Kidney (tissue), 13 donors: ENCODE measurements at regions not wholly inside any gene's neighbourhood (a gene's known extent, or its start where the extent isn't known, plus 50 kb on each side); places are given as distances from the start of the nearest gene placed in this dataset.

Experiments used
- DNase-seq, 5 donors: peaks; one replicate each; pipeline ENCODE4 v3.0.0-alpha.2; 2013 to 2020
- FAIRE-seq: peaks from 2 replicates; lab custom pipeline; 2012; peaks lifted over from hg19 to GRCh38; lab: Jason Lieb, UNC
- H3K27ac ChIP-seq, 2 donors: one replicate each; pipeline ENCODE4 v1.7.0; 2013; ENCODE audit warnings: low read depth in 2 of 2, low read length in 2 of 2, inconsistent platforms in 1 of 2
- H3K27me3 ChIP-seq: one replicate; pipeline ENCODE4 v1.7.1; 2013; ENCODE audit warnings: low read length, inconsistent platforms; ENCODE audit not compliant: control insufficient read depth, insufficient read depth
- H3K36me3 ChIP-seq, 3 donors: one replicate each; pipeline versions ENCODE4 v1.7.0 to v1.7.1; 2013; ENCODE audit warnings: low read length in 3 of 3, control low read depth in 1 of 3, inconsistent platforms in 1 of 3; ENCODE audit not compliant: insufficient read depth in 3 of 3, control insufficient read depth in 2 of 3
- H3K4me1 ChIP-seq, 3 donors: one replicate each; pipeline versions ENCODE4 v1.7.0 to v1.7.1; 2013; ENCODE audit warnings: low read length in 3 of 3, inconsistent platforms in 1 of 3, low read depth in 1 of 3; ENCODE audit not compliant: control insufficient read depth in 2 of 3, insufficient read depth in 2 of 3
- H3K4me3 ChIP-seq, 3 donors: one replicate each; pipeline versions ENCODE4 v1.7.0 to v1.8.1; 2013; ENCODE audit warnings: low read length in 3 of 3, control low read depth in 1 of 3, inconsistent platforms in 1 of 3
- H3K9ac ChIP-seq, 3 donors: one replicate each; pipeline versions ENCODE4 v1.7.0 to v1.7.1; 2013; ENCODE audit warnings: low read length in 3 of 3, control low read depth in 1 of 3, inconsistent platforms in 1 of 3
- H3K9me3 ChIP-seq, 3 donors: one replicate each; pipeline versions ENCODE4 v1.7.0 to v1.7.1; 2013; ENCODE audit warnings: low read length in 3 of 3, control low read depth in 1 of 3, inconsistent platforms in 1 of 3; ENCODE audit not compliant: control insufficient read depth in 2 of 3, insufficient read depth in 1 of 3
- CTCF ChIP-seq: IDR thresholded peaks from 3 replicates; pipeline ENCODE4 v1.5.1; 2012; ENCODE audit warnings: mild to moderate bottlenecking, moderate library complexity, borderline replicate concordance; ENCODE audit not compliant: insufficient read depth; ENCODE audit errors: extremely low read depth
- intact Hi-C: fragments of 100-400 bp; cut with DNase I; formaldehyde crosslinking; loops from one replicate; pipeline ENCODE4 v1.11.1; 2022
- donor health status: control.
- donor health status: control.
- donor health status: control.
- donor health status: control.
- donor health status: control.
- donor health status: DM: yes; HTN: yes; CAD: no.
- donor health status: Normal renal cell carcinoma (clear cell type).

DNA sequence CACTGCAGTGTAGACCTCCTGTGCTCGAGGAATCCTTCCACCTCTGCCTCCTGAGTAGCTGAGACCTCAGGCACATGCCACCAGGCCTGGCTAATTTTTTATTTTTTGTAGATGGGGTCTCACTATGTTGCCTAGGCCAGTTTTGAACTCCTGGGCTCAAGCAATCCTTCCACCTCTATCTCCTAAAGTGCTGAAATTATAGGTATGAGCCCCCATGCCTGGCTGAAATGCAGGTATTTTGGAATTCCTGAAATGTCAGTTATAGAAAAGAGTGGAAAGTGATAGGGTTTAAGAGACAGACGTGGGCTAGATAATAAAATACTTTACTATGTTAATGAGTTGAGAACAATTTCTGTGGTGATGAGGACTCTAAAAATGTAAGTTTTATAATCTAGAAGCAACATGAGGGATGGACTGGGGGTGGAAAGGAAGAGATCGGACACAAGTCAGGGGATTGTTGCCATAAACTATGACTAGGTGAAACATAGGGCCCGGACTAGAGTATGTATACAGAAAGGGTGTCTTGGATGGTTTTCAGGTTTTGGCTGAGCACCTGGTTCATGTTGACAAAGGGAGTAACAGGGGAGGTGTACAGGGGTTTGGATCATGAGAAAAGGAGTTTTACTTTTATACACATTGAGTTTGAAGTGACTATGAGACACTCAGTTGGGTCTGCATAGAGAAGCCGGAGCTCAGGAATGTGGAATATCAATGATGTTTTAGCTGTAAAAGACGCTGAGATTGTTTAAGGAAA is 165.6 kb upstream of the STARD13 start:
- intact Hi-C loops = no loop called here
- Histone ChIP-seq H3K4me3 (no peak overlapping the region), H3K4me1 (no peaks in the 10 kb centered on the region), H3K9me3 (no peaks in the 10 kb centered on the region), H3K27me3 (no peaks in the 10 kb centered on the region), H3K27ac (no peak overlapping the region), H3K9ac (no peak overlapping the region), H3K36me3 (no peaks in the 10 kb centered on the region)
- no peak for TF ChIP-seq CTCF
- DNase-seq (no peak), FAIRE-seq (no peak)

- no peak for TF ChIP-seq CTCF
- no peaks in the 10 kb centered on the region for H3K27me3 ChIP-seq
- H3K4me3 ChIP-seq = no peak overlapping the region
- H3K9ac ChIP-seq = no peak overlapping the region
- H3K4me1 ChIP-seq = no peaks in the 10 kb centered on the region
- no peaks in the 10 kb centered on the region for H3K9me3 ChIP-seq
- peak in 1 of 5 donors; percentile 44 for DNase-seq
- no peak for FAIRE-seq
- H3K36me3 ChIP-seq = no peaks in the 10 kb centered on the region
- H3K27ac ChIP-seq = no peak overlapping the region
- intact Hi-C loops = no loop called here
Observed at GRCh38 chr13:33452873-33453517, 167.4 kb upstream of the STARD13 start.

DNA sequence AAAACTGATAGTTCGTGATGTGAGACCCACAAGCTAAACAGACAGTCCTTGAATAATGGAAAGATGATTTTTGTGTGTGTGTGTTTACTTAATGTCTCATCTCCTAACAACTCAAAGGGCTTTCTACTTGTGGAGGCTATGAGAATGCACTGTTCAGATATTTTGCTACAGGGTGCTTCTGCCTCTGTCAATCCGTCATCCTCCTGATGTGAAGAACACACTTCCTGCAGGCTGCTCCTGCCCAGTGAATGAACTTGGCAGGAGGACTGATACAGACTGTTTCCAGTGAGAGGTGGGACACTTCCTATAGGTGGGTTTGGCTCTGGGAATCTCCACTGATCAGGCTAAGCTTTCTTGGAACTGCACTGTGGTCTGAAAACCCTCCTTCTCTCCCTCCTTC is 168.4 kb upstream of the STARD13 start:
- Histone ChIP-seq H3K36me3 (no peaks in the 10 kb centered on the region), H3K9me3 (no peaks in the 10 kb centered on the region), H3K9ac (no peak overlapping the region), H3K4me3 (no peak overlapping the region), H3K27me3 (no peaks in the 10 kb centered on the region), H3K27ac (no peak overlapping the region), H3K4me1 (no peaks in the 10 kb centered on the region)
- DNase-seq (no peak), FAIRE-seq (no peak)
- no peak for TF ChIP-seq CTCF
- intact Hi-C loops = no loop called here
